ENCODE measurements at regions not wholly inside any gene's neighbourhood (a gene's known extent, or its start where the extent isn't known, plus 50 kb on each side); places are given as distances from the start of the nearest gene placed in this dataset.

GRCh38 chr12:41998436-41998835, 146.2 kb downstream of the GXYLT1 start:
- TF ChIP-seq GATA3 (IDR thresholded peaks at IDR 0.05; ENCODE audit: low read depth, low read length) = no peak
- no peak for TF ChIP-seq GATA2 (IDR thresholded peaks at IDR 0.05; ENCODE audit: low read depth, low read length)
